Heart left ventricle (tissue), 13 donors: ENCODE measurements at regions not wholly inside any gene's neighbourhood (a gene's known extent, or its start where the extent isn't known, plus 50 kb on each side); places are given as distances from the start of the nearest gene placed in this dataset.

Experiments
- POLR2A ChIP-seq, 2 donors: fragments of 450-650 bp; IDR thresholded peaks; one replicate each; pipeline ENCODE4 v1.6.1; 2017; ENCODE audit warnings: antibody characterized with exemption in 2 of 2, mild to moderate bottlenecking in 2 of 2, moderate library complexity in 2 of 2
- TF ChIP-seq, protein P1 (sequence below), 12 donors: fragments of 200-600 bp; sonication (generic) in 4 of 12; IDR thresholded peaks; one replicate each; pipeline versions ENCODE4 v1.5.0 to v1.8.0; 2018 to 2022; ENCODE audit warnings: antibody characterized with exemption in 12 of 12, mild to moderate bottlenecking in 5 of 12
- donor health status: ischemic (EF 13 %, LVEDD 7.1; RV severe dilation, severe dysfunction).
- donor health status: DM: no; HTN: yes; CAD: no.
- donor health status: DM: no; HTN: no; CAD: no.
- donor health status: ischemic (EF 25% LVEDD 6.9; RV normal size, moderate dysfunction).
- donor health status: ischemic (EF 25% LVEDD 5.7; RV mildly dilated, moderate dysfunction).
- donor health status: ischemic (EF 35%, LVEDD 5.7; RV mildly dilated, moderate dysfunction).
- donor health status: nonischemic (EF 11% LVEDD 7.7; RV severe dilation, severe dysfunction).
- donor health status: DM: yes; HTN: yes; CAD: no.
- donor health status: PGD.
- donor health status: ischemic (EF 29% LVEDD 5.4; RV normal size, mild dysfunction).
- donor health status: nonischemic (EF 23%, LVEDD 6.1; RV moderate dilation, normal function).

DNA sequence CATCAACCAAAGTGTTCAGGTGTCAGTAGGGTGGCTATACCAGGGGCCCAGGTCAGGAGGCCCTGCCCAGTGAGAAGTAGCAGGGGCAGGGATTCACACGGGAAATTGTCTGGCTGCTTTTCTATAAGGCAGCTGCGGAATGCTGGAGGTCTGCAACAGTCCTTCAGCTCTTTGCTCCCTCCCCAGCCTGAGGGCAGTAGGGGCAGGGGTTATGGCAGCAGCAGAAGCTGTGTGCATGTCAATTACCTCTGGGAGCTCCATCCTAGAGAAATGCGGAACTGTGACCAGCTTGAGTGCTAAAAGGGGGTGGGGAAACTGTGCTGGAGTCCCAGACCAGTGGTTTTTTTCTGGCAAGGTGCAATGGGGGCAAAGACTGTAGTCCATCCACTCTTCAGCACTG lies 810.4 kb downstream of the PCDH7 start:
- TF ChIP-seq, protein P1, sequence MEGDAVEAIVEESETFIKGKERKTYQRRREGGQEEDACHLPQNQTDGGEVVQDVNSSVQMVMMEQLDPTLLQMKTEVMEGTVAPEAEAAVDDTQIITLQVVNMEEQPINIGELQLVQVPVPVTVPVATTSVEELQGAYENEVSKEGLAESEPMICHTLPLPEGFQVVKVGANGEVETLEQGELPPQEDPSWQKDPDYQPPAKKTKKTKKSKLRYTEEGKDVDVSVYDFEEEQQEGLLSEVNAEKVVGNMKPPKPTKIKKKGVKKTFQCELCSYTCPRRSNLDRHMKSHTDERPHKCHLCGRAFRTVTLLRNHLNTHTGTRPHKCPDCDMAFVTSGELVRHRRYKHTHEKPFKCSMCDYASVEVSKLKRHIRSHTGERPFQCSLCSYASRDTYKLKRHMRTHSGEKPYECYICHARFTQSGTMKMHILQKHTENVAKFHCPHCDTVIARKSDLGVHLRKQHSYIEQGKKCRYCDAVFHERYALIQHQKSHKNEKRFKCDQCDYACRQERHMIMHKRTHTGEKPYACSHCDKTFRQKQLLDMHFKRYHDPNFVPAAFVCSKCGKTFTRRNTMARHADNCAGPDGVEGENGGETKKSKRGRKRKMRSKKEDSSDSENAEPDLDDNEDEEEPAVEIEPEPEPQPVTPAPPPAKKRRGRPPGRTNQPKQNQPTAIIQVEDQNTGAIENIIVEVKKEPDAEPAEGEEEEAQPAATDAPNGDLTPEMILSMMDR (IDR thresholded peaks at IDR 0.05), result no peak
- no peak for TF ChIP-seq POLR2A (IDR thresholded peaks at IDR 0.05)
